Endothelial cell of umbilical vein (primary cell): ENCODE measurements at regions not wholly inside any gene's neighbourhood (a gene's known extent, or its start where the extent isn't known, plus 50 kb on each side); places are given as distances from the start of the nearest gene placed in this dataset.

Experiments used
- POLR2AphosphoS5 ChIP-seq: IDR thresholded peaks from 2 replicates; pipeline ENCODE4 v1.6.1; 2012; ENCODE audit warnings: low read depth, mild to moderate bottlenecking, control low read depth, low read length, moderate library complexity; ENCODE audit not compliant: insufficient read depth
- TF ChIP-seq, protein P1 (sequence below): IDR thresholded peaks from 2 replicates; pipeline ENCODE4 v1.6.1; 2011; ENCODE audit not compliant: insufficient read depth, insufficient read length

DNA sequence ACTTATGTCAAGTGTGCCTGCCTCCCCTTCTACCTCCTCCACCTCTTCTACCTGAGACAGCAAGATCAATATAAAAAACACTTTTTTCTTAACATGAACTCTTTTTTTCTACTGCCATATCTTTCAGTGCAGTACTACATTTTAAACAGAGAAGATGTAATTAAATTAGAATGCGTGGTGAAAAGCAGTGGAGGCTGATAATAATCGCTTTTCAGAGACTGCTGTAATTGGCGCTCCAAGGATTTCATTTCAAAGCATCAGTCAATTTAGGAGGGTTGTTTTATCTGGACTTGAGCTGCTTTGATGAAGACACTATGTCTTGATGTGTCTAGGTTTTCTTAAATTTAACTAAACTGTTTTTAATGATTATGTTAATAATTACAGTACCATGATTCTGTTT lies 85.3 kb upstream of the CRBN start:
- TF ChIP-seq POLR2AphosphoS5, result no peak
- TF ChIP-seq, protein P1, sequence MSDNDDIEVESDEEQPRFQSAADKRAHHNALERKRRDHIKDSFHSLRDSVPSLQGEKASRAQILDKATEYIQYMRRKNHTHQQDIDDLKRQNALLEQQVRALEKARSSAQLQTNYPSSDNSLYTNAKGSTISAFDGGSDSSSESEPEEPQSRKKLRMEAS, result no peak
